CD4-positive, alpha-beta T cell (primary cell): ENCODE measurements at regions not wholly inside any gene's neighbourhood (a gene's known extent, or its start where the extent isn't known, plus 50 kb on each side); places are given as distances from the start of the nearest gene placed in this dataset.

Experiments
- ATAC-seq: fragments of 200-7000 bp; cut with Tn5 transposase; one replicate; pipeline ENCODE4 v1.10.0; 2022; ENCODE audit warnings: mild to moderate bottlenecking; ENCODE audit not compliant: poor library complexity
- CTCF ChIA-PET: fragments of 350-600 bp; sonication (Branson Sonifier 250); formaldehyde crosslinking; loops from one replicate; lab custom pipeline; 2021; ENCODE audit warnings: antibody characterized with exemption, inconsistent platforms; lab: Charles Lee
- POLR2A ChIA-PET: fragments of 350-600 bp; sonication (Branson Sonifier 250); formaldehyde crosslinking; loops from one replicate; lab custom pipeline; 2021; ENCODE audit warnings: antibody characterized with exemption, inconsistent platforms; lab: Charles Lee
- DNase-seq, 14 experiments: peaks; one replicate each; pipeline ENCODE4 v3.0.0-alpha.2; 2013 to 2020; ENCODE audit warnings: mixed read lengths in 2 of 14
- H3K27ac ChIP-seq, 2 donors: one replicate each; pipeline versions ENCODE4 v1.5.1 to v1.7.0; 2013; ENCODE audit warnings: low read length in 2 of 2, low read depth in 1 of 2, mild to moderate bottlenecking in 1 of 2
- H3K27me3 ChIP-seq, 2 experiments: 1 replicate in 1 of 2; 2 replicates in 1 of 2; pipeline versions ENCODE4 v1.6.1 to v1.7.0; 2013; ENCODE audit warnings: low read length in 2 of 2, control low read depth in 1 of 2, mild to moderate bottlenecking in 1 of 2, moderate library complexity in 1 of 2; ENCODE audit not compliant: insufficient read depth in 2 of 2, control insufficient read depth in 1 of 2
- H3K36me3 ChIP-seq: one replicate; pipeline ENCODE4 v1.6.1; 2013; ENCODE audit warnings: low read length, control low read depth; ENCODE audit not compliant: insufficient read depth
- H3K4me1 ChIP-seq: one replicate; pipeline ENCODE4 v1.6.1; 2013; ENCODE audit warnings: low read length, control low read depth; ENCODE audit not compliant: insufficient read depth
- H3K4me3 ChIP-seq: one replicate; pipeline ENCODE4 v1.5.1; 2013; ENCODE audit warnings: mild to moderate bottlenecking, low read length, moderate library complexity
- H3K9me3 ChIP-seq, 2 experiments: 1 replicate in 1 of 2; 2 replicates in 1 of 2; pipeline versions ENCODE4 v1.6.1 to v1.7.0; 2013; ENCODE audit warnings: low read length in 2 of 2, mild to moderate bottlenecking in 2 of 2, control low read depth in 1 of 2, moderate library complexity in 1 of 2; ENCODE audit not compliant: control insufficient read depth in 1 of 2, insufficient read depth in 1 of 2
- H3K27ac Mint-ChIP-seq: one replicate; pipeline ENCODE4 v1.8.0; 2020; ENCODE audit warnings: mixed read lengths
- H3K27me3 Mint-ChIP-seq: one replicate; pipeline ENCODE4 v1.8.0; 2021; ENCODE audit warnings: mixed read lengths
- H3K36me3 Mint-ChIP-seq: one replicate; pipeline ENCODE4 v1.8.0; 2021; ENCODE audit warnings: low read depth, mixed read lengths
- H3K4me1 Mint-ChIP-seq: one replicate; pipeline ENCODE4 v1.8.0; 2021; ENCODE audit warnings: low read depth, mixed read lengths
- H3K4me3 Mint-ChIP-seq: one replicate; pipeline ENCODE4 v1.8.0; 2020; ENCODE audit warnings: mild to moderate bottlenecking, mixed read lengths
- H3K9me3 Mint-ChIP-seq: one replicate; pipeline ENCODE4 v1.8.0; 2020; ENCODE audit warnings: mixed read lengths
- intact Hi-C, 2 experiments: fragments of 100-400 bp; cut with DNase I in 1 of 2; cut with micrococcal nuclease in 1 of 2; formaldehyde crosslinking; loops; one replicate each; pipeline versions ENCODE4 v1.15.1 to v1.9.0; 2023 to 2025; cut with DNase I, micrococcal nuclease
- TF ChIP-seq, protein P1 (sequence below): fragments of 200-600 bp; IDR thresholded peaks from one replicate; pipeline ENCODE4 v1.8.0; 2022; ENCODE audit warnings: antibody characterized with exemption, mild to moderate bottlenecking

DNA sequence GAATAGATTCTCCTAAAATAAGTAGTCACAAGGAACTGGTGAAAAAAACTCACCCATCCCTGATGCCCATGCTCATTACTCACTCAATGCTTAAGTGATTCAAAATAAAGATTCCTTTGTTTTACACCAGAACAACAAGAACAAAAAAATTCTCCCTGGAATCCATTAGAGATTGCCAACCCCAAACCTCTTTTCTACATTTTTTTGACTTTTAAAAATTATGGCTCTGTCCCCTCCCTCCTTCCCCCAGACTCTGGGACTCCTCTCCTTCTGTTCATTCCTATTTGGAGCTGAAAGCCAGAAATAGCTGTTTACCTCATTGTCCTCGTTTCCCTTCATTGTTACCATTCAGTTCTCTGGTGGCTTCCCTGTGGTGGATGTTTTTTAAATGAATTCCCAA lies 63.2 kb upstream of the FHIP2A start:
- Histone ChIP-seq H3K9me3 (no peaks in the 10 kb centered on the region), H3K27ac (no peak overlapping the region), H3K27me3 (peaks cover 4 to 14% of the 10 kb centered on the region in 2 experiments), H3K4me3 (no peak overlapping the region), H3K36me3 (no peaks in the 10 kb centered on the region), H3K4me1 (no peaks in the 10 kb centered on the region)
- Mint-ChIP-seq H3K9me3 (no peaks in the 10 kb centered on the region), H3K36me3 (no peaks in the 10 kb centered on the region), H3K4me3 (no peak overlapping the region), H3K27me3 (peaks cover 20% of the 10 kb centered on the region), H3K4me1 (no peaks in the 10 kb centered on the region), H3K27ac (no peak overlapping the region)
- CTCF ChIA-PET = no interaction called here
- TF ChIP-seq, protein P1, sequence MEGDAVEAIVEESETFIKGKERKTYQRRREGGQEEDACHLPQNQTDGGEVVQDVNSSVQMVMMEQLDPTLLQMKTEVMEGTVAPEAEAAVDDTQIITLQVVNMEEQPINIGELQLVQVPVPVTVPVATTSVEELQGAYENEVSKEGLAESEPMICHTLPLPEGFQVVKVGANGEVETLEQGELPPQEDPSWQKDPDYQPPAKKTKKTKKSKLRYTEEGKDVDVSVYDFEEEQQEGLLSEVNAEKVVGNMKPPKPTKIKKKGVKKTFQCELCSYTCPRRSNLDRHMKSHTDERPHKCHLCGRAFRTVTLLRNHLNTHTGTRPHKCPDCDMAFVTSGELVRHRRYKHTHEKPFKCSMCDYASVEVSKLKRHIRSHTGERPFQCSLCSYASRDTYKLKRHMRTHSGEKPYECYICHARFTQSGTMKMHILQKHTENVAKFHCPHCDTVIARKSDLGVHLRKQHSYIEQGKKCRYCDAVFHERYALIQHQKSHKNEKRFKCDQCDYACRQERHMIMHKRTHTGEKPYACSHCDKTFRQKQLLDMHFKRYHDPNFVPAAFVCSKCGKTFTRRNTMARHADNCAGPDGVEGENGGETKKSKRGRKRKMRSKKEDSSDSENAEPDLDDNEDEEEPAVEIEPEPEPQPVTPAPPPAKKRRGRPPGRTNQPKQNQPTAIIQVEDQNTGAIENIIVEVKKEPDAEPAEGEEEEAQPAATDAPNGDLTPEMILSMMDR = no peak
- no peak for DNase-seq
- intact Hi-C loops = no loop called here
- POLR2A ChIA-PET = no interaction called here
- no peak for ATAC-seq

DNA sequence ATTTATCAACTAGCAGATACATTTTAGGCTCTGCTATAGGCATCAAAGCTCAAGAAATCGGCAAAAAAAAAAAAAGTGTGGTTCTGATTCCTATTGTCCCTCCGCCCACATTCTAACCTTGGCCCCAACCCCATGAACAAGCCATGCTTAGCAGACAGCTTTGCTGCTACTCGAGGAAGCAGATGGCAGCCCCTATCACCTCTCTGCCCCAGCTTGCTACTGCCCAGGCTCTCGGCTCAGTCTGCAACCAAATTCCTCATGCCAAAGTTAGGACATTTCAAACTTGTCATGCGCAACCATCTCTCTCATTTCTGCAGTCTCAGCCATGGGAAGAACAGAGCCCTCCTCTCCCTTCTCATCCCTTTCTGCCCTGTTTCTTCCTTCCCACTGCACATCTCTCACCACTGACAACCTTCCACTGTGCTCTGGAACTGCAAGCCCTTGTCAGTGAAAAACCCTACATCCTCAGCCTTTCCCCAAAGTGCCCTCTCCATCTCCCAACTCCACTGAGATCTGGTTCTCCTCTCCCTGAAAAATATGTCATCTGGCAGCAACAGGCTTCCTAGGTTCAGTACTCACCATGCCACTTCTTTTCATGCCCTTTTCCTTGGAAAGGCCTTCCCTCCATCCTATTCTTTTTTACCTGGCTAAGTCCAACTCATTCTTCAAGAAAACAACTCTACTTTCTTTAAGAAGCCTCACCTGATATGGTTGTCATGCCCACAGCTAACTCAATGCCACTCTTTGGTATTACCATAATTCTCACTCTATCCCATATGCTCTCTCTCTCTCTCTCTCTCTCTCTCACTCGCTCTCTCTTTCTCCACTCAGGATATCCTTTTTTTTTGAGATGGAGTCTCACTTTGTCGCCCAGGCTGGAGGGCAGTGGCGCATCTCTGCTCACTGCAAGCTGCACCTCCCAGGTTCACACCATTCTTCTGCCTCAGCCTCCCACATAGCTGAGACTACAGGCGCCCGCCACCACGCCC lies 60.1 kb upstream of the FHIP2A start:
- Mint-ChIP-seq H3K27me3 (peaks cover 44% of the 10 kb centered on the region), H3K36me3 (no peaks in the 10 kb centered on the region), H3K4me3 (no peak overlapping the region), H3K4me1 (no peaks in the 10 kb centered on the region), H3K27ac (no peak overlapping the region), H3K9me3 (no peaks in the 10 kb centered on the region)
- no peak for ATAC-seq
- intact Hi-C loops = no loop called here
- ChIA-PET CTCF (no interaction called here), POLR2A (no interaction called here)
- peaks cover 7 to 32% of the 10 kb centered on the region in 2 experiments for H3K27me3 ChIP-seq
- no peak for DNase-seq
- H3K4me1 ChIP-seq = no peaks in the 10 kb centered on the region
- TF ChIP-seq, protein P1 = no peak
- no peak overlapping the region for H3K4me3 ChIP-seq
- no peaks in the 10 kb centered on the region for H3K36me3 ChIP-seq
- no peaks in the 10 kb centered on the region for H3K9me3 ChIP-seq
- H3K27ac ChIP-seq = no peak overlapping the region

DNA sequence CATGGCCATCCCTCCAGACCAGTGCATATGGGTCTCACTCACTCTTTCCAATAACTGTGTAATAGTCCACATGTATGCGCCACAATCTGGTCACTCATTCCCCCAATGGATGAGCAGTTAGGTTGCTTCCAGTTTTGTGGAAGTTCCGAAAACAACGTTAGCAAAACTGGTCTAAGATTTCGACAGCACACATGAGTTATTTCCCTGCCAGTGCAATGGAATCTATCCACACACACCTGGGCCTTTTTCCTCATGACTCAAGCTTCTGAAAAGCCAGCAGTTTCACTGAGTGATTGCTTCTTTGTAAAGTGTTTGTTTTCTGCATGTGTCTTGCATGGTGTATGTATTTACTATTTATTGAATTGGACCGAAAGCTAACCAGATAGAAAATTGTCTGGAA lies 58.8 kb upstream of the FHIP2A start:
- ChIA-PET CTCF (no interaction called here), POLR2A (no interaction called here)
- intact Hi-C loops = no loop called here
- Histone ChIP-seq H3K9me3 (no peaks in the 10 kb centered on the region), H3K27ac (no peak overlapping the region), H3K4me1 (peaks cover 7% of the 10 kb centered on the region), H3K36me3 (no peaks in the 10 kb centered on the region), H3K4me3 (no peak overlapping the region), H3K27me3 (peaks cover 14 to 44% of the 10 kb centered on the region in 2 experiments)
- H3K4me1 Mint-ChIP-seq = peaks cover 10% of the 10 kb centered on the region
- no peaks in the 10 kb centered on the region for H3K9me3 Mint-ChIP-seq
- TF ChIP-seq, protein P1 = no peak
- ATAC-seq (no peak), DNase-seq (no peak)
- H3K4me3 Mint-ChIP-seq = no peak overlapping the region
- no peaks in the 10 kb centered on the region for H3K36me3 Mint-ChIP-seq
- no peak overlapping the region for H3K27ac Mint-ChIP-seq
- peaks cover 54% of the 10 kb centered on the region for H3K27me3 Mint-ChIP-seq
